ENCODE measurements at regions not wholly inside any gene's neighbourhood (a gene's known extent, or its start where the extent isn't known, plus 50 kb on each side); places are given as distances from the start of the nearest gene placed in this dataset.

GRCh38 chr1:29711582-29712283 lies 475.4 kb downstream of the PTPRU start:
- TF ChIP-seq CTCF (IDR thresholded peaks at IDR 0.05; ENCODE audit: borderline replicate concordance, insufficient read depth, low read depth, low read length) = no peak
- no peak overlapping the region for H3K4me3 ChIP-seq (ENCODE audit: low read depth, low read length)

- TF ChIP-seq CTCF (IDR thresholded peaks at IDR 0.05; ENCODE audit: borderline replicate concordance, insufficient read depth, low read depth, low read length) = no peak
- H3K4me3 ChIP-seq (ENCODE audit: low read depth, low read length) = no peak overlapping the region
Measured at GRCh38 chr1:29709704-29710280, 473.5 kb downstream of the PTPRU start.

GRCh38 chr1:29708796-29709703 lies 472.7 kb downstream of the PTPRU start:
- H3K4me3 ChIP-seq (ENCODE audit: low read depth, low read length) = no peak overlapping the region
- no peak for TF ChIP-seq CTCF (IDR thresholded peaks at IDR 0.05; ENCODE audit: borderline replicate concordance, insufficient read depth, low read depth, low read length)

- no peak for TF ChIP-seq CTCF (IDR thresholded peaks at IDR 0.05; ENCODE audit: borderline replicate concordance, insufficient read depth, low read depth, low read length)
- no peak overlapping the region for H3K4me3 ChIP-seq (ENCODE audit: low read depth, low read length)
Measured at GRCh38 chr1:29708381-29708780, 472.1 kb downstream of the PTPRU start.

GRCh38 chr1:29707796-29708195 lies 471.5 kb downstream of the PTPRU start:
- H3K4me3 ChIP-seq (ENCODE audit: low read depth, low read length) = no peak overlapping the region
- no peak for TF ChIP-seq CTCF (IDR thresholded peaks at IDR 0.05; ENCODE audit: borderline replicate concordance, insufficient read depth, low read depth, low read length)

GRCh38 chr1:29706936-29707335 lies 470.6 kb downstream of the PTPRU start:
- TF ChIP-seq CTCF (IDR thresholded peaks at IDR 0.05; ENCODE audit: borderline replicate concordance, insufficient read depth, low read depth, low read length) = peak; percentile 51
- H3K4me3 ChIP-seq (ENCODE audit: low read depth, low read length) = no peak overlapping the region

Measured in GM12875 (cell line).